PC-9 (cell line): ENCODE measurements at regions not wholly inside any gene's neighbourhood (a gene's known extent, or its start where the extent isn't known, plus 50 kb on each side); places are given as distances from the start of the nearest gene placed in this dataset.

Source experiments
- BruUV-seq: library from RNA; stranded (reverse); fragments of 400-500 nt; replicated peaks from 2 replicates; lab custom pipeline; 2021; lab: Mats Ljungman, UMichigan
- CTCF ChIA-PET: fragments of 300-600 bp; sonication (Branson Sonifier 250); formaldehyde crosslinking; loops from one replicate; lab custom pipeline; 2022; ENCODE audit warnings: antibody characterized with exemption; lab: Charles Lee
- POLR2A ChIA-PET: fragments of 300-600 bp; sonication (Branson Sonifier 250); formaldehyde crosslinking; loops from one replicate; lab custom pipeline; 2022; ENCODE audit warnings: antibody characterized with exemption; ENCODE audit not compliant: unreplicated experiment; lab: Charles Lee
- DNase-seq, 2 experiments: peaks; one replicate each; pipeline versions ENCODE4 v3.0.0 to v3.0.0-alpha.2; 2015 to 2022; ENCODE audit warnings: mixed read lengths in 1 of 2
- H2AFZ ChIP-seq: fragments of 200-600 bp; sonication (generic); 2 replicates; pipeline ENCODE4 v1.8.1; 2017; ENCODE audit warnings: antibody characterized with exemption
- H3F3A ChIP-seq: fragments of 200-600 bp; sonication (generic); 2 replicates; pipeline ENCODE4 v1.8.1; 2017; ENCODE audit warnings: antibody characterized with exemption, mild to moderate bottlenecking, low read depth; ENCODE audit not compliant: insufficient read depth
- H3K27ac ChIP-seq: fragments of 200-600 bp; sonication (generic); 2 replicates; pipeline ENCODE4 v1.6.1; 2016; ENCODE audit warnings: mixed run types
- H3K27me3 ChIP-seq: fragments of 200-600 bp; sonication (generic); 2 replicates; pipeline ENCODE4 v1.6.1; 2016; ENCODE audit warnings: low read depth, mixed run types; ENCODE audit not compliant: insufficient read depth
- H3K36me3 ChIP-seq: fragments of 200-600 bp; sonication (generic); 2 replicates; pipeline ENCODE4 v1.6.1; 2016; ENCODE audit warnings: low read depth, mixed run types
- H3K4me1 ChIP-seq: fragments of 200-600 bp; sonication (generic); replicated peaks from 2 replicates; pipeline ENCODE4 v1.6.1; 2016; ENCODE audit warnings: mixed run types; ENCODE audit not compliant: insufficient read depth
- H3K4me2 ChIP-seq: fragments of 200-600 bp; sonication (generic); 2 replicates; pipeline ENCODE4 v1.6.1; 2017; ENCODE audit warnings: mixed run types
- H3K4me3 ChIP-seq: fragments of 200-600 bp; sonication (generic); 2 replicates; pipeline ENCODE4 v1.6.1; 2016; ENCODE audit warnings: mixed run types
- H3K79me2 ChIP-seq: fragments of 200-600 bp; sonication (generic); 2 replicates; pipeline ENCODE4 v1.6.1; 2017; ENCODE audit warnings: low read depth, mixed run types
- H3K9me2 ChIP-seq: fragments of 200-600 bp; sonication (generic); 2 replicates; pipeline ENCODE4 v1.8.1; 2017; ENCODE audit warnings: mild to moderate bottlenecking; ENCODE audit not compliant: insufficient read depth
- H3K9me3 ChIP-seq: fragments of 200-600 bp; sonication (generic); 2 replicates; pipeline ENCODE4 v1.8.1; 2016; ENCODE audit warnings: low read depth; ENCODE audit not compliant: insufficient read depth
- H4K20me1 ChIP-seq: fragments of 200-600 bp; sonication (generic); 2 replicates; pipeline ENCODE4 v1.8.1; 2017; ENCODE audit not compliant: insufficient read depth
- CTCF ChIP-seq: fragments of 200-600 bp; sonication (generic); conservative IDR thresholded peaks from 2 replicates; pipeline ENCODE4 v1.6.1; 2017; ENCODE audit warnings: mixed run types, antibody characterized with exemption, mild to moderate bottlenecking, moderate library complexity
- EZH2 ChIP-seq: fragments of 200-600 bp; sonication (generic); IDR thresholded peaks from 2 replicates; pipeline ENCODE4 v1.8.0; 2017; ENCODE audit warnings: antibody characterized with exemption, low read depth
- intact Hi-C: fragments of 100-400 bp; cut with micrococcal nuclease; formaldehyde crosslinking; loops from one replicate; pipeline ENCODE4 v1.10.0; 2022; ENCODE audit not compliant: unreplicated experiment

GRCh38 chr4:159481936-159482335 is 379.1 kb downstream of the RAPGEF2 start:
- intact Hi-C loops, result loop anchor here (10.0 kb wide), 3 partner anchors 283 to 883 kb away; no protein-coding TSS in a partner anchor
- Histone ChIP-seq H3K79me2 (no peaks in the 10 kb centered on the region), H3K4me3 (no peak overlapping the region), H3K4me1 (peaks cover 14% of the 10 kb centered on the region), H3F3A (peaks cover 7% of the 10 kb centered on the region; the same call in 1 of the 2 replicates), H3K36me3 (no peaks in the 10 kb centered on the region), H2AFZ (no peak overlapping the region), H3K9me2 (no peaks in the 10 kb centered on the region), H3K4me2 (no peak overlapping the region), H3K9me3 (no peaks in the 10 kb centered on the region), H3K27ac (no peak overlapping the region), H3K27me3 (no peaks in the 10 kb centered on the region), H4K20me1 (no peaks in the 10 kb centered on the region)
- no TSS peak for BruUV-seq
- TF ChIP-seq CTCF (no peak), EZH2 (no peak)
- DNase-seq, result no peak
- POLR2A ChIA-PET, result no interaction called here
- CTCF ChIA-PET, result no interaction called here

GRCh38 chr4:159483110-159483781 is 380.4 kb downstream of the RAPGEF2 start:
- H3K36me3 ChIP-seq, result no peaks in the 10 kb centered on the region
- no peak overlapping the region for H2AFZ ChIP-seq
- no peak for DNase-seq
- POLR2A ChIA-PET, result no interaction called here
- H3K4me3 ChIP-seq, result no peak overlapping the region
- no peak for TF ChIP-seq CTCF
- no peak for TF ChIP-seq EZH2
- peaks cover 7% of the 10 kb centered on the region; the same call in 1 of the 2 replicates for H3F3A ChIP-seq
- H3K4me2 ChIP-seq, result no peak overlapping the region
- H3K9me2 ChIP-seq, result no peaks in the 10 kb centered on the region
- BruUV-seq, result no TSS peak
- H3K9me3 ChIP-seq, result no peaks in the 10 kb centered on the region
- no peaks in the 10 kb centered on the region for H3K79me2 ChIP-seq
- no peaks in the 10 kb centered on the region for H3K27me3 ChIP-seq
- CTCF ChIA-PET, result no interaction called here
- intact Hi-C loops, result loop anchor here (10.0 kb wide), 3 partner anchors 282 to 882 kb away; no protein-coding TSS in a partner anchor
- peaks cover 14% of the 10 kb centered on the region for H3K4me1 ChIP-seq
- H3K27ac ChIP-seq, result no peak overlapping the region
- no peaks in the 10 kb centered on the region for H4K20me1 ChIP-seq

GRCh38 chr4:159483782-159484741 is 381.2 kb downstream of the RAPGEF2 start:
- no peak for TF ChIP-seq CTCF
- no peak for TF ChIP-seq EZH2
- H3K36me3 ChIP-seq, result no peaks in the 10 kb centered on the region
- H3K27ac ChIP-seq, result 0 out of 2 replicates have a peak overlapping the region, but pooled peaks have one; percentile 16
- no TSS peak for BruUV-seq
- no peak overlapping the region for H2AFZ ChIP-seq
- H3K4me3 ChIP-seq, result no peak overlapping the region
- ChIA-PET CTCF (no interaction called here), POLR2A (no interaction called here)
- no peaks in the 10 kb centered on the region for H3K27me3 ChIP-seq
- no peaks in the 10 kb centered on the region for H4K20me1 ChIP-seq
- peaks cover 14% of the 10 kb centered on the region for H3K4me1 ChIP-seq
- H3F3A ChIP-seq, result peaks cover 7% of the 10 kb centered on the region; the same call in 1 of the 2 replicates
- H3K4me2 ChIP-seq, result peak overlapping the region; percentile 53
- no peaks in the 10 kb centered on the region for H3K9me3 ChIP-seq
- no peaks in the 10 kb centered on the region for H3K9me2 ChIP-seq
- no peak for DNase-seq
- no peaks in the 10 kb centered on the region for H3K79me2 ChIP-seq
- intact Hi-C loops, result loop anchor here (10.0 kb wide), 3 partner anchors 281 to 881 kb away; no protein-coding TSS in a partner anchor
